ENCODE measurements at regions not wholly inside any gene's neighbourhood (a gene's known extent, or its start where the extent isn't known, plus 50 kb on each side); places are given as distances from the start of the nearest gene placed in this dataset.
A peak's percentile ranks its signal among the peaks of the same experiment; 100 is the strongest.

GRCh38 chr15:87489902-87490665 lies 766.5 kb downstream of the NTRK3 start:
- TF ChIP-seq GABPA (IDR thresholded peaks at IDR 0.05; ENCODE audit: borderline replicate concordance, insufficient read depth, low read length) (no peak), CTCF (IDR thresholded peaks at IDR 0.05; ENCODE audit: control extremely low read depth in 1 of 3, insufficient read depth in 1 of 3, low read depth in 1 of 3, low read length in 3 of 3) (peak in 1 of 3 experiments; percentile 28; a peak in 1 of 4 replicates), RXRA (IDR thresholded peaks at IDR 0.05; ENCODE audit: insufficient read depth, low read depth, low read length) (no peak), EZH2 (IDR thresholded peaks at IDR 0.05; ENCODE audit: low read depth, low read length, severe bottlenecking) (no peak), EP300 (IDR thresholded peaks at IDR 0.05; ENCODE audit: borderline replicate concordance in 1 of 2, low read depth in 2 of 2, low read length in 2 of 2) (no peak), RNF2 (IDR thresholded peaks at IDR 0.05; ENCODE audit: borderline replicate concordance, low read depth, low read length, missing control alignments, poor library complexity, severe bottlenecking) (no peak), HDAC2 (IDR thresholded peaks at IDR 0.05; ENCODE audit: borderline replicate concordance in 1 of 2, low read depth in 2 of 2, low read length in 2 of 2) (no peak), RFX5 (IDR thresholded peaks at IDR 0.05; ENCODE audit: borderline replicate concordance, low read depth, low read length) (no peak), POLR2AphosphoS5 (IDR thresholded peaks at IDR 0.05; ENCODE audit: low read depth, low read length) (no peak), SP1 (IDR thresholded peaks at IDR 0.05; ENCODE audit: low read depth, low read length) (no peak)
